SU-DHL-6 (cell line): ENCODE measurements at regions not wholly inside any gene's neighbourhood (a gene's known extent, or its start where the extent isn't known, plus 50 kb on each side); places are given as distances from the start of the nearest gene placed in this dataset.

Experiments
- CTCF ChIP-seq: fragments of 200-600 bp; sonication (generic); IDR thresholded peaks from one replicate; pipeline ENCODE4 v1.5.1; 2017; ENCODE audit warnings: antibody characterized with exemption, mild to moderate bottlenecking, low read length, moderate library complexity; ENCODE audit not compliant: insufficient read depth, poor library complexity, severe bottlenecking
- EZH2phosphoT487 ChIP-seq: fragments of 200-600 bp; sonication (generic), shearing (Covaris generic); conservative IDR thresholded peaks from 2 replicates; pipeline ENCODE4 v1.6.1; 2018; ENCODE audit warnings: mild to moderate bottlenecking, antibody characterized with exemption, low read length, moderate library complexity, mixed read lengths

GRCh38 chr1:222034790-222035189, 292.9 kb upstream of the DUSP10 start:
- no peak for TF ChIP-seq CTCF
- no peak for TF ChIP-seq EZH2phosphoT487
